ENCODE measurements at regions not wholly inside any gene's neighbourhood (a gene's known extent, or its start where the extent isn't known, plus 50 kb on each side); places are given as distances from the start of the nearest gene placed in this dataset.

DNA sequence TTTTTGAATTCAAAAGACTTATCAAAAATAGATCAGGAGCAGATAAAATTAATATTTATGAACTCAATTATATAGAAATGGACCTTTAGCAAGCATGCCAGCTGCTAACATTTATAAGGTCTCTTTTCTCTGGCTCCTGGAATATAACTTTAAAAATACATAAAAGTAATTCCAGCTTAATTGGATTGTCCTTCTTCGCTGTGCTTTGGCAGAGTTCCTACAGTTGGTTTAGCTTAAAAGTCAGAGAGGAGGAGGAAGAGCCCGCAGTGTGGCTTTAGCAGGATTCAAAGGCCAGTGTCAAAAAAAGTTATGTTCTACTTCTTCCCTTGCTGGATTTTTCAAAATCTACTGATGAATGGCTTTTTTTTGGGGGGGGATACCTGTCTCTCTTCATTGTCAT lies 1484.9 kb upstream of the TMEM132C start:
- TF ChIP-seq POLR2A (IDR thresholded peaks at IDR 0.05; ENCODE audit: low read depth) (no peak), EP300 (IDR thresholded peaks at IDR 0.05) (no peak), POLR2AphosphoS5 (IDR thresholded peaks at IDR 0.05) (no peak)
- TF ChIP-seq, protein P1, sequence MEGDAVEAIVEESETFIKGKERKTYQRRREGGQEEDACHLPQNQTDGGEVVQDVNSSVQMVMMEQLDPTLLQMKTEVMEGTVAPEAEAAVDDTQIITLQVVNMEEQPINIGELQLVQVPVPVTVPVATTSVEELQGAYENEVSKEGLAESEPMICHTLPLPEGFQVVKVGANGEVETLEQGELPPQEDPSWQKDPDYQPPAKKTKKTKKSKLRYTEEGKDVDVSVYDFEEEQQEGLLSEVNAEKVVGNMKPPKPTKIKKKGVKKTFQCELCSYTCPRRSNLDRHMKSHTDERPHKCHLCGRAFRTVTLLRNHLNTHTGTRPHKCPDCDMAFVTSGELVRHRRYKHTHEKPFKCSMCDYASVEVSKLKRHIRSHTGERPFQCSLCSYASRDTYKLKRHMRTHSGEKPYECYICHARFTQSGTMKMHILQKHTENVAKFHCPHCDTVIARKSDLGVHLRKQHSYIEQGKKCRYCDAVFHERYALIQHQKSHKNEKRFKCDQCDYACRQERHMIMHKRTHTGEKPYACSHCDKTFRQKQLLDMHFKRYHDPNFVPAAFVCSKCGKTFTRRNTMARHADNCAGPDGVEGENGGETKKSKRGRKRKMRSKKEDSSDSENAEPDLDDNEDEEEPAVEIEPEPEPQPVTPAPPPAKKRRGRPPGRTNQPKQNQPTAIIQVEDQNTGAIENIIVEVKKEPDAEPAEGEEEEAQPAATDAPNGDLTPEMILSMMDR (IDR thresholded peaks at IDR 0.05) = no peak
